Epithelial cell of proximal tubule (primary cell): ENCODE measurements at regions not wholly inside any gene's neighbourhood (a gene's known extent, or its start where the extent isn't known, plus 50 kb on each side); places are given as distances from the start of the nearest gene placed in this dataset.

Experiments
- DNase-seq: peaks from one replicate; pipeline ENCODE4 v3.0.0-alpha.2; 2011; ENCODE audit warnings: low read depth
- H3K4me3 ChIP-seq: 2 replicates; pipeline ENCODE4 v1.5.1; 2011; ENCODE audit warnings: low read depth, mild to moderate bottlenecking, low read length
- TF ChIP-seq, protein P1 (sequence below): conservative IDR thresholded peaks from 2 replicates; pipeline ENCODE4 v1.5.1; 2012; ENCODE audit warnings: low read depth, mild to moderate bottlenecking, low read length

DNA sequence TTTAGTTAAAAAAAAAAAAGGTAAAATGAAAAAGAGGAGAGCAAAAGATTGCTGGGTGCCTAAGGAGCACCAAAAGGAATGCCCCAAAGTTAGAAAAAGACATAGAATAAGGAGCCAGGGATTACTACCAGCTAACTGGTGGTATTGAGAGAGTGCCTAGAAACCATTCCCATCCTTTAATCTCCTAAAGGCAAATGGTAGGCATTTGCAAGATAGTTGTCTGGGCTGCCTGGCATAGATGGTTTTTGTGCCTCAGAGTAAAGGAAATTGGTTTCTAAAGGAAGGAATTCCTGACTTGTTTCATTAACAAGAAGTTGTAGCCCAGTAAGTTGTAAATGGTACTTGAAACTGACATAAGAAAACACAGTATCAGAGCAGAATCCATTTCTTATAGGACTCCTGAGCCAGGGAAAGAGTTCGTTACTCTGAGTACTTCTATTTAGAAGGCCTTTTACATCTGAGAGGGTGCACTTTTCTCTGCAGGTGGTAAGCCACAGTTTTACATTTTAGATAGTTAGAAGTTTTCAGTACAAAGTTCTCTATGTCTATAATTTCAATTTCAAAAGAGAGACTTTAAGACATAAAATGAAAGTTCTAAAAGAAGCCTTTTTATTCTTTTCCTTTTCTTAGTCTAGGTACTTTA is 92.6 kb downstream of the OLFM4 start:
- TF ChIP-seq, protein P1, sequence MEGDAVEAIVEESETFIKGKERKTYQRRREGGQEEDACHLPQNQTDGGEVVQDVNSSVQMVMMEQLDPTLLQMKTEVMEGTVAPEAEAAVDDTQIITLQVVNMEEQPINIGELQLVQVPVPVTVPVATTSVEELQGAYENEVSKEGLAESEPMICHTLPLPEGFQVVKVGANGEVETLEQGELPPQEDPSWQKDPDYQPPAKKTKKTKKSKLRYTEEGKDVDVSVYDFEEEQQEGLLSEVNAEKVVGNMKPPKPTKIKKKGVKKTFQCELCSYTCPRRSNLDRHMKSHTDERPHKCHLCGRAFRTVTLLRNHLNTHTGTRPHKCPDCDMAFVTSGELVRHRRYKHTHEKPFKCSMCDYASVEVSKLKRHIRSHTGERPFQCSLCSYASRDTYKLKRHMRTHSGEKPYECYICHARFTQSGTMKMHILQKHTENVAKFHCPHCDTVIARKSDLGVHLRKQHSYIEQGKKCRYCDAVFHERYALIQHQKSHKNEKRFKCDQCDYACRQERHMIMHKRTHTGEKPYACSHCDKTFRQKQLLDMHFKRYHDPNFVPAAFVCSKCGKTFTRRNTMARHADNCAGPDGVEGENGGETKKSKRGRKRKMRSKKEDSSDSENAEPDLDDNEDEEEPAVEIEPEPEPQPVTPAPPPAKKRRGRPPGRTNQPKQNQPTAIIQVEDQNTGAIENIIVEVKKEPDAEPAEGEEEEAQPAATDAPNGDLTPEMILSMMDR = no peak
- DNase-seq = no peak
- no peak overlapping the region for H3K4me3 ChIP-seq

DNA sequence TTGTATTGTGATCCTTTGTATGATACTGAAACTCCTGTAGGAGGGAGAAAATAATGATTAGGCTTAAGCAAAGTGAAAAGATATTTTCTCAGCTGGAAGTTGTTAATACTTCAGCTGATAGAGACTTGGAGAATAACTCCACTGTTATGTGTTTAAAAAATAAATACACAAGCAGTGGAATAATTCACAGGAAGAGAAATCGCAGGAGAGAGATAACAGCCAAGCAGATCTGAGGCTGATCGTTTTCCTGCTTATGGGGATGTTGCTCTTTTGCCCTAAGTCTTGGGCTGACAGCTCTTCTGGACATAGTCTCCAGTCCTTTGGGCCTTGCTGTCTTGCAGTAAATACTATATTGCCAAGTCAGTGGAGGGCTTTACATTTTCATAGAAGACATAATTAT is 93.3 kb downstream of the OLFM4 start:
- no peak overlapping the region for H3K4me3 ChIP-seq
- TF ChIP-seq, protein P1 = no peak
- no peak for DNase-seq

DNA sequence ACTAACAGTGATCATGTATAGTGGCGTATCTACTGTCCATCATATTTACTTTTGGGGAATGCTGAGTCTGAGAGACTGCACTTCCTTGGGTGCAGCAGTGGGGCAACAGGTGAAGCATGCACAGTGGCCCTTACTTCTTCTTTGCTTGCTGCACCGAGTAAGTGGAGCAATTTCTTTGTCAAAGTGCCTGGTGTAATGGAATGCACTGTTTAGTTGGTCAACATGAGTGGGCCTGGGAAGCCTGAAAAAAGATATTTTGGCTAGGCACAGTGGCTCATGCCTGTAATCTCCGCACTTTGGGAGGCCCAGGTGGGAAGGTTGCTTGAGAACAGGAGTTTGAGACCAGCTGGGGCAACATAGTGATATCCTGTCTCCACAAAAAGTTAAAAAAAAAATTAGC is 94.9 kb downstream of the OLFM4 start:
- DNase-seq = no peak
- TF ChIP-seq, protein P1 = no peak

DNA sequence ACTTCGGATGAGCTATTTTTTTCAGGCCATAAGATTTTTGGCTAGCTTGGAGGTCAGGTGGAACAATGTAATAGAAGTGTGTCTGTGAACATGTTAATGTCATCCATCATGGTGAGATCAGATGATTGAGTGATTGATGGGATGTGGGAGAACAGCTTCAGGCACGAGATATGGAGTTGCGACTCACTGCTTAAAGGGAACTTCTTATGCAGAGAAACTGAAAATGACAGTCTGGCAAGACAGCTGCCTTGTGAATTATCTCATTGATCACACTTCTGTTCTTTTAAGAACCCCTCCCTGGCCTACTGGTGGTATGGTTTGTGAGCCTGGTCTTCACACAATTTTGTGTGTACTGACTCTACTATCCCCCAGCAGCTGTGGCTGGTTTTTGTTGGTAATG is 96.0 kb downstream of the OLFM4 start:
- H3K4me3 ChIP-seq = no peak overlapping the region
- no peak for DNase-seq
- TF ChIP-seq, protein P1 = no peak

More for the DNA sequence above, 94.9 kb downstream of the OLFM4 start:
- no peak overlapping the region for H3K4me3 ChIP-seq

DNA sequence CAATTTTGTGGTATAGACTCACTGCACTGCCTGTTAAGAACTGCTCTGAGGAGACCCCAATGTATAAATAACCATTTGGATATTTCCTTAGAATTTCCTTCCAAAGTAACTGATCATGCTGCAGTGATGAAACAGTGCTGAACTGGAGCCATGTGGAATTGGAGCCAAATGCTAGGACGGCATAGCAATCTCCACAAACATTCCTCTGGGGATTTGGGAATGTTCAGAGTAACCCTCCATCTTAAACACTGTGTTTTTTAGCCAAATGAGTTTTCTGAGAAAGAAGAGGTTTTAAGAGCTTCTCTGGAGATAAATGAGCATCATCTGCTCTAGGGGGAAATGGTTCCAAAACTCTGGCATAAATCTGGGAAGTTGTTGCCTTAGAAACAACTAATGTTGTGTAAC is 98.2 kb downstream of the OLFM4 start:
- DNase-seq = no peak
- H3K4me3 ChIP-seq = no peak overlapping the region
- TF ChIP-seq, protein P1 = no peak

DNA sequence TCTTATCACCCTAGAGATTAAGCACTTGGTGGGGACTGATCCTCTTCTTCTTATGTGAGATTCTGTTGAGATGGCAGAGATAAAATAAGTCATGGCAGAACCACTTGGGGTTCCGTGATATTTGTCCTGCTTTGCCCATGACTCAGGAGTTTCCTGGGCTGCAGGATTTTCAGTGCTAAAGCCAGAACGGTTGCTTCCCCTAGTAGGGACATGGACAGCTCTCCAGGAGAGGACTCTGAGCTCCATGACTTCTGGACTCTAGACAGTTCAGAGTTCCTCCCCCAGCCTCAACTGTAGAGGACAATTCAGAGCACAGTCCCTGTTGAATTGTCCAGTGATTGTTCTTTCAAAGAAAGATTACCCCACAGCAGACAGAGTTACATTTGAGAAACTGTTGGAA is 98.8 kb downstream of the OLFM4 start:
- H3K4me3 ChIP-seq = no peak overlapping the region
- TF ChIP-seq, protein P1 = no peak
- DNase-seq = no peak

DNA sequence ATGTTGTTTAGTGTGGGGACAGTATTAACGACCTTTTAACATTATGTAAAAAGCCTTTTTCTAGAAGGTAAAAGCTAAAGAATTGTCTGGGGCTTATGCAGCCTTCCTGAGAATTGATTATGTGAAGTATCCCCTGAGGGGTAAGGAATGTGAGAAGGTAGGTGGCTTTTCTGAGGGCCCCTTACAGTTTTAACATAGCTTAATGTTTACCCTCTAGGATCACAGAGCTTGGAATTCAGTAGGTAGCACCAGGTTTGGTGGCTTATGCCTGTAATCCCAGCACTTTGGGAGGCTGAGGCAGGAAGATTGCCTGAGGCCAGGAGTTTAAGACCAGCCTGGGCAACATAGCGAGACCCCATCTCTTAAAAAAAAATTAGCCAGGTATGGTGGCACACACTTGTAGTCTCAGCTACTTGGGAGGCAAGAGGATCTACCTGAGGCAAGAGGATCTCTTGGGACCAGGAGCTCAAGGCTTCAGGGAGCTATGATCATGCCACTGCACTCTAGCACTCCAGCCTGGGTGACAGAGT is 101.3 kb downstream of the OLFM4 start:
- DNase-seq = no peak
- TF ChIP-seq, protein P1 = no peak
- no peak overlapping the region for H3K4me3 ChIP-seq
